Keratinocyte (primary cell): ENCODE measurements at regions not wholly inside any gene's neighbourhood (a gene's known extent, or its start where the extent isn't known, plus 50 kb on each side); places are given as distances from the start of the nearest gene placed in this dataset.

Source experiments
- CTCF ChIP-seq, 3 experiments: IDR thresholded peaks in 1 of 3; conservative IDR thresholded peaks in 1 of 3; optimal IDR thresholded peaks in 1 of 3; 2 replicates in 2 of 3; 3 replicates in 1 of 3; pipeline versions ENCODE3 to v1.5.1; 2011; ENCODE audit warnings: low read length in 3 of 3, mild to moderate bottlenecking in 3 of 3, moderate library complexity in 2 of 3, control low read depth in 1 of 3, inconsistent platforms in 1 of 3; ENCODE audit not compliant: insufficient read depth in 2 of 3; ENCODE audit errors: extremely low read depth in 1 of 3
- EZH2 ChIP-seq: IDR thresholded peaks from one replicate; pipeline ENCODE4 v1.6.1; 2012; ENCODE audit warnings: inconsistent platforms, mild to moderate bottlenecking, low read length, moderate library complexity

DNA sequence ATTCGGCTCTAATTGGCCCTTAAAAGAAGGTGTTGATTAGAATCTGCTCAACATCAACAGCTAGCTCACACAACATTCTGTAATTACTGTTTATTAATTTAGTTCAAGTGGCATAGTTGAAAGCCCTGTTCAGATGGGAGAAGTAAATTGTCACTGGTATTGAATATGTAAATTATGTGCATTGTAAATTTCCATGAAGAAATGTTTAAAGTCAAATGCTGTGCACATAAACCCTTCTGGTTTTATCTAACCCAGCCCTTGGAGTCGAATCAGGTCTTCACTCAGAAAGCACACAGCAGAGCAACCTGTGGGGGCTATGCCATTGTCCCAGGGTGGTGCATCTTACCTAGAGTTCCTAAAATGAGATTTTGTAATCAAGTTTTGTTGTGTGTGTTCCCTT lies 65.4 kb upstream of the LMO4 start:
- TF ChIP-seq CTCF (optimal IDR thresholded peaks at IDR 0.05 in 1 of 3, IDR thresholded peaks at IDR 0.05 in 1 of 3, conservative IDR thresholded peaks at IDR 0.05 in 1 of 3; ENCODE audit: extremely low read depth in 1 of 3, insufficient read depth in 2 of 3, low read length in 3 of 3) (no peak), EZH2 (no peak)
